Colonic mucosa (tissue), 4 donors: ENCODE measurements at regions not wholly inside any gene's neighbourhood (a gene's known extent, or its start where the extent isn't known, plus 50 kb on each side); places are given as distances from the start of the nearest gene placed in this dataset.

ENCODE experiments used
- DNase-seq: peaks from one replicate; pipeline ENCODE4 v3.0.0-alpha.2; 2020
- H3K27ac ChIP-seq: fragments of 200-600 bp; one replicate; pipeline ENCODE4 v1.8.0; 2021
- H3K27me3 ChIP-seq: fragments of 200-600 bp; one replicate; pipeline ENCODE4 v1.8.0; 2021
- H3K36me3 ChIP-seq: fragments of 200-600 bp; one replicate; pipeline ENCODE4 v1.8.0; 2021
- H3K4me1 ChIP-seq: fragments of 200-600 bp; one replicate; pipeline ENCODE4 v1.8.0; 2021; ENCODE audit warnings: mild to moderate bottlenecking
- H3K4me3 ChIP-seq: fragments of 200-600 bp; one replicate; pipeline ENCODE4 v1.8.0; 2021
- H3K9ac ChIP-seq, 2 donors: one replicate each; pipeline ENCODE4 v1.7.0; 2013; ENCODE audit warnings: control low read depth in 2 of 2, low read depth in 2 of 2, low read length in 2 of 2
- H3K9me3 ChIP-seq: fragments of 200-600 bp; one replicate; pipeline ENCODE4 v1.8.0; 2021
- intact Hi-C: fragments of 100-400 bp; cut with DNase I; formaldehyde crosslinking; loops from one replicate; pipeline ENCODE4 v1.14.1; 2022
- TF ChIP-seq, protein P1 (sequence below): fragments of 200-600 bp; IDR thresholded peaks from one replicate; pipeline ENCODE4 v1.8.0; 2022; ENCODE audit warnings: antibody characterized with exemption, mild to moderate bottlenecking
- donor health status: healthy.
- donor health status: DM: no; HTN: no; CAD: no.
- donor health status: DM: no; HTN: no; CAD: no.

- no peak overlapping the region for H3K9ac ChIP-seq
- TF ChIP-seq, protein P1, sequence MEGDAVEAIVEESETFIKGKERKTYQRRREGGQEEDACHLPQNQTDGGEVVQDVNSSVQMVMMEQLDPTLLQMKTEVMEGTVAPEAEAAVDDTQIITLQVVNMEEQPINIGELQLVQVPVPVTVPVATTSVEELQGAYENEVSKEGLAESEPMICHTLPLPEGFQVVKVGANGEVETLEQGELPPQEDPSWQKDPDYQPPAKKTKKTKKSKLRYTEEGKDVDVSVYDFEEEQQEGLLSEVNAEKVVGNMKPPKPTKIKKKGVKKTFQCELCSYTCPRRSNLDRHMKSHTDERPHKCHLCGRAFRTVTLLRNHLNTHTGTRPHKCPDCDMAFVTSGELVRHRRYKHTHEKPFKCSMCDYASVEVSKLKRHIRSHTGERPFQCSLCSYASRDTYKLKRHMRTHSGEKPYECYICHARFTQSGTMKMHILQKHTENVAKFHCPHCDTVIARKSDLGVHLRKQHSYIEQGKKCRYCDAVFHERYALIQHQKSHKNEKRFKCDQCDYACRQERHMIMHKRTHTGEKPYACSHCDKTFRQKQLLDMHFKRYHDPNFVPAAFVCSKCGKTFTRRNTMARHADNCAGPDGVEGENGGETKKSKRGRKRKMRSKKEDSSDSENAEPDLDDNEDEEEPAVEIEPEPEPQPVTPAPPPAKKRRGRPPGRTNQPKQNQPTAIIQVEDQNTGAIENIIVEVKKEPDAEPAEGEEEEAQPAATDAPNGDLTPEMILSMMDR, result no peak
These were observed 60.2 kb downstream of the CCDC71L start for GRCh38 chr7:106600569-106601373.

DNA sequence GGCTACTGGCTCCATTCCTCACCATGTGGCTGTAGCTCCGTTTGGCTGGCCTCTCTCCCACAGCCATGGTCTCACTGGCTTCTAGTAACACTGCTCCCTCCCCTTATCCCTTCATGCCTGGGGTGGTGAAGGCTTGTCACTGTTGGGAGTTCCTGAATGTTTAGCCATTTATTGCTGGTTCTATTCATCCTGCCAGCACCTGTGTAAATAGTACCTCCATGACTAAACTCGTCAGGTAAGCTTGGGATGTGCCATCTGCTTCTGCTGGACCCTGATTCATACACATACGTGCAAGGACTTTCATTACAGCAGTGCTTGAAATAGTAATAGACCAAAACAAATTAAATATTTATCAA lies 61.6 kb downstream of the CCDC71L start:
- no peaks in the 10 kb centered on the region for H3K27me3 ChIP-seq
- H3K4me1 ChIP-seq, result no peaks in the 10 kb centered on the region
- H3K9ac ChIP-seq, result no peak overlapping the region
- TF ChIP-seq, protein P1, result no peak
- H3K4me3 ChIP-seq, result no peak overlapping the region
- intact Hi-C loops, result no loop called here
- no peak overlapping the region for H3K27ac ChIP-seq
- H3K36me3 ChIP-seq, result no peaks in the 10 kb centered on the region
- DNase-seq, result peak; percentile 46
- no peaks in the 10 kb centered on the region for H3K9me3 ChIP-seq

More at GRCh38 chr7:106600569-106601373, 60.2 kb downstream of the CCDC71L start:
- intact Hi-C loops, result no loop called here
- H3K4me3 ChIP-seq, result no peak overlapping the region
- no peaks in the 10 kb centered on the region for H3K4me1 ChIP-seq
- no peak overlapping the region for H3K27ac ChIP-seq
- no peak for DNase-seq
- H3K36me3 ChIP-seq, result no peaks in the 10 kb centered on the region
- H3K27me3 ChIP-seq, result no peaks in the 10 kb centered on the region
- H3K9me3 ChIP-seq, result no peaks in the 10 kb centered on the region

DNA sequence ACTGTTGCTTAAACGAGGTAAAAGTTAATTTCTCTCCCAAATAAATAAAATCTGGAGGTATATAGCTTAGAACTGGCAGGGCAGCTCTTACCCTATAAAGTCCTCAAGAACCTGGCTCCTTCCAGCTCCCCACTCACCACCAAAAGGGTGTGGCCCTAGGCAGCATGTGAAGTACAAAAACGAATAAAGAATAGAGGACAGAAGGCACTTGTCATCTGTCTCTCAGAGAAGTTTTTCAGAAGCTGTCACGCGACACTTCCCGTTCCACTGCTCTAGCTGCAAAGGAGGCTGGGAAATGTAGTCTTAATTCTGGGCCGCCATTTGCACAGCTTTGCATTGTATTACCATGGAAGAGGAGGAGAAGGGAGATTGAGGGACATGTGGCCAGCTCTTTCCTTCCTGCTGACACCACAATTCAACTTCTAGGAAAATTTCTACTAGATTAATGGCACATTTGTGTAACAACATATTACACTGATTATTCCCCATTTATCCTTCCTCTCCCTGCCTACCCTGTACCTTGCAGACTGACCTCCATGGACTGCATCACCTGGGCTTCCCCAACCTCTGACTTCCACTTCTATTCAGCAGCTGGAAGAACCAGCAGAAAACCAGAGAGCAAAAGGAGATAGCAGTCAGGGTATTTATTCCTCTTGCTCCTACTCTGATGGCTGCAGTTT lies 62.2 kb downstream of the CCDC71L start:
- no peak overlapping the region for H3K27ac ChIP-seq
- intact Hi-C loops, result no loop called here

DNA sequence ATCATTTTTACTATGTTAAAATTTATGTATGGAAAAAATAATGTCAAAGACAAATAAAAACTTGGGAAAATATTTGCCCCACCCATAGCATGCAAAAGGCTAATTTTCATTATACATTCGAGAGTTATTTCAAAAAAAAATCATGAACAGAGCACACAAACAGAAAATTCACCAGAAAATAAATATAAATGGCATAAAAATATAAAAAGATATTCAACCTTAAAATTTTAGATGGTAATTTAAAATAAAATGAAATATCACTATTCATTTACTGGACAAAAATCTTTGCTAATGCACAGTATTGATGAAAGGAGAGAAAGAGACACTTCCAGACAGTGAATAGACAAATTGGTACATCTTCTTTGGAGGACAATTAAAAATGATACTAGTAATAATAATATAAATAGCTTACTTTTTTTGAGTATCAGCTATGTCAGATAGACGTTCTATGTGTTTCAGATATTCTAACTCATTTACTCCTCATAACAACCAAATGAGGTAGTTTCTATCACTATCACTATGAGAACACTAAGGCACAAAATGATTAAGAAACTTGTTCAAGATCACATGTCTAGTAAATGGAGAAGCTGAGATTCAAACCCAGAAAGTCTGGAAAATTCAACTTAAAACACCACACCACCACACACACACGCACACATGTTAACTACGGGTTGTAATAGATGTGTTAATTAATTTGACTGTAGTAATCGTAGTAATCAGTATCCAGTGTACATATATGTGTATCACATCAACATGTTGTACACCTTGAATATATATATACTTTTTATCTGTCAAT lies 63.0 kb downstream of the CCDC71L start:
- H3K9ac ChIP-seq, result no peak overlapping the region

More for the DNA sequence above, 62.2 kb downstream of the CCDC71L start:
- Histone ChIP-seq H3K27me3 (no peaks in the 10 kb centered on the region), H3K4me3 (peak overlapping the region; percentile 11), H3K9me3 (no peaks in the 10 kb centered on the region), H3K9ac (no peak overlapping the region), H3K4me1 (no peaks in the 10 kb centered on the region), H3K36me3 (no peaks in the 10 kb centered on the region)
- DNase-seq, result peak; percentile 83
- TF ChIP-seq, protein P1, result no peak

DNA sequence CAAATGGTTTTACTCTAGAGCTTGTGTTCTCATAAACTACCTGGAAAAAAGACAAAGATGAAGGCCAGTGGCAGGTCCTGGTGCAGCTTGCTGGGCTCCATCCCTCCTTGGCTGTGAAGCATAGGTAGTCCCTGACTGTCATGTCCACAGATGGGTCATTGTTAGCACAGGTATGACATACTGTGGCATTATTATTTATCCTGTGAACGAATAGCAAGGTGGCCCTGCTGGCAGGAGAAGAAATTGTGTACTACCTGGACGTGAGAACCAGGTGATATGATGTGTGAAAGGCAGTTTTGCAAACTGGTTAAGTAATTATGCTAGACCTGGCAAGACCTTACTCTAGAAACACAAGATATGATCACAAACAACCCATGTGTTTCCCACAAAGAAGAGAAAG lies 63.9 kb downstream of the CCDC71L start:
- H3K4me3 ChIP-seq, result no peak overlapping the region
- no peak overlapping the region for H3K27ac ChIP-seq
- intact Hi-C loops, result no loop called here
- H3K9ac ChIP-seq, result no peak overlapping the region
- no peaks in the 10 kb centered on the region for H3K36me3 ChIP-seq
- H3K9me3 ChIP-seq, result no peaks in the 10 kb centered on the region
- DNase-seq, result no peak
- TF ChIP-seq, protein P1, result no peak
- no peaks in the 10 kb centered on the region for H3K27me3 ChIP-seq
- no peaks in the 10 kb centered on the region for H3K4me1 ChIP-seq

More for the DNA sequence above, 63.0 kb downstream of the CCDC71L start:
- intact Hi-C loops, result no loop called here
- no peak overlapping the region for H3K27ac ChIP-seq
- peak overlapping the region; percentile 11 for H3K4me3 ChIP-seq
- no peaks in the 10 kb centered on the region for H3K4me1 ChIP-seq
- DNase-seq, result no peak
- no peaks in the 10 kb centered on the region for H3K36me3 ChIP-seq
- TF ChIP-seq, protein P1, result no peak
- H3K27me3 ChIP-seq, result no peaks in the 10 kb centered on the region
- no peaks in the 10 kb centered on the region for H3K9me3 ChIP-seq
